GM12878 (cell line): ENCODE measurements at regions not wholly inside any gene's neighbourhood (a gene's known extent, or its start where the extent isn't known, plus 50 kb on each side); places are given as distances from the start of the nearest gene placed in this dataset.

Source experiments
- BACH1 ChIP-seq: fragments of 450-650 bp; IDR thresholded peaks from 2 replicates; pipeline ENCODE4 v1.6.1; 2017; ENCODE audit warnings: mild to moderate bottlenecking, borderline replicate concordance
- CHD4 ChIP-seq: fragments of 200-600 bp; sonication (generic); IDR thresholded peaks from 2 replicates; pipeline ENCODE4 v1.6.1; 2016; ENCODE audit warnings: mild to moderate bottlenecking
- HCFC1 ChIP-seq: fragments of 150-350 bp; IDR thresholded peaks from 2 replicates; pipeline ENCODE4 v1.6.1; 2014; ENCODE audit warnings: low read length
- MYC ChIP-seq: IDR thresholded peaks from 2 replicates; pipeline ENCODE4 v1.6.1; 2011; ENCODE audit warnings: mild to moderate bottlenecking, low read length, moderate library complexity, inconsistent platforms; ENCODE audit not compliant: insufficient read depth, insufficient replicate concordance, insufficient read length, severe bottlenecking
- RELB ChIP-seq: fragments of 450-650 bp; IDR thresholded peaks from 2 replicates; pipeline ENCODE4 v1.6.1; 2017; ENCODE audit warnings: low read depth, mild to moderate bottlenecking, moderate library complexity
- REST ChIP-seq: IDR thresholded peaks from 2 replicates; pipeline ENCODE4 v1.6.1; 2012; ENCODE audit warnings: mild to moderate bottlenecking, low read depth, low read length
- TCF3 ChIP-seq: IDR thresholded peaks from 2 replicates; pipeline ENCODE4 v1.6.1; 2012; ENCODE audit warnings: low read depth, mild to moderate bottlenecking, low read length, borderline replicate concordance; ENCODE audit not compliant: insufficient read depth

GRCh38 chr2:16207151-16207550, 266.8 kb downstream of the MYCN start:
- no peak for TF ChIP-seq RELB
- no peak for TF ChIP-seq HCFC1
- no peak for TF ChIP-seq CHD4
- TF ChIP-seq TCF3: no peak
- no peak for TF ChIP-seq REST
- no peak for TF ChIP-seq BACH1
- TF ChIP-seq MYC: no peak
